MM.1S (cell line): ENCODE measurements at regions not wholly inside any gene's neighbourhood (a gene's known extent, or its start where the extent isn't known, plus 50 kb on each side); places are given as distances from the start of the nearest gene placed in this dataset.

ENCODE experiments used
- DNase-seq: peaks from one replicate; pipeline ENCODE4 v3.0.0-alpha.2; 2015
- H2AFZ ChIP-seq: fragments of 300-600 bp; sonication (generic); 2 replicates; pipeline ENCODE4 v1.6.0; 2016; ENCODE audit warnings: antibody characterized with exemption, low read length
- H3F3A ChIP-seq: fragments of 300-600 bp; sonication (generic); 2 replicates; pipeline ENCODE4 v1.6.1; 2016; ENCODE audit warnings: mild to moderate bottlenecking, antibody characterized with exemption, low read length, moderate library complexity, mixed read lengths; ENCODE audit not compliant: insufficient read depth
- H3K27ac ChIP-seq: fragments of 300-600 bp; sonication (generic); 2 replicates; pipeline ENCODE4 v1.5.1; 2016; ENCODE audit warnings: mild to moderate bottlenecking, low read length
- H3K27me3 ChIP-seq: fragments of 300-600 bp; sonication (generic); replicated peaks from 2 replicates; pipeline ENCODE4 v1.6.0; 2016; ENCODE audit warnings: low read length; ENCODE audit not compliant: insufficient read depth
- H3K36me3 ChIP-seq: fragments of 300-600 bp; sonication (generic); replicated peaks from 2 replicates; pipeline ENCODE4 v1.6.1; 2016; ENCODE audit warnings: mild to moderate bottlenecking, low read length, mixed read lengths; ENCODE audit not compliant: insufficient read depth
- H3K4me1 ChIP-seq: fragments of 300-600 bp; sonication (generic); 2 replicates; pipeline ENCODE4 v1.6.1; 2016; ENCODE audit warnings: low read length, mixed read lengths
- H3K4me2 ChIP-seq: fragments of 300-600 bp; sonication (generic); 2 replicates; pipeline ENCODE4 v1.6.0; 2016; ENCODE audit warnings: low read depth, low read length
- H3K4me3 ChIP-seq: fragments of 300-600 bp; sonication (generic); 2 replicates; pipeline ENCODE4 v1.5.1; 2016; ENCODE audit warnings: low read length, mixed read lengths
- H3K79me2 ChIP-seq: fragments of 300-600 bp; sonication (generic); 2 replicates; pipeline ENCODE4 v1.6.1; 2016; ENCODE audit warnings: mixed run types, low read length, mixed read lengths
- H3K9ac ChIP-seq: fragments of 300-600 bp; sonication (generic); 2 replicates; pipeline ENCODE4 v1.6.1; 2016; ENCODE audit warnings: low read length, mixed read lengths
- H3K9me2 ChIP-seq: fragments of 300-600 bp; sonication (generic); replicated peaks from 2 replicates; pipeline ENCODE4 v1.6.1; 2016; ENCODE audit warnings: mild to moderate bottlenecking, low read length, mixed read lengths; ENCODE audit not compliant: insufficient read depth
- H3K9me3 ChIP-seq: fragments of 300-600 bp; sonication (generic); replicated peaks from 2 replicates; pipeline ENCODE4 v1.6.1; 2016; ENCODE audit warnings: mild to moderate bottlenecking, low read length, mixed read lengths; ENCODE audit not compliant: insufficient read depth
- H4K20me1 ChIP-seq: fragments of 300-600 bp; sonication (generic); 2 replicates; pipeline ENCODE4 v1.6.1; 2016; ENCODE audit warnings: mild to moderate bottlenecking, low read length, moderate library complexity, mixed read lengths; ENCODE audit not compliant: insufficient read depth
- CTCF ChIP-seq: fragments of 300-600 bp; sonication (generic); IDR thresholded peaks from 2 replicates; pipeline ENCODE4 v1.5.1; 2016; ENCODE audit warnings: antibody characterized with exemption, low read length, mixed read lengths
- EZH2 ChIP-seq: fragments of 300-600 bp; sonication (generic); optimal IDR thresholded peaks from 2 replicates; pipeline ENCODE3; 2017; ENCODE audit warnings: low read depth, mild to moderate bottlenecking, antibody characterized with exemption, low read length, mixed read lengths
- EZH2phosphoT487 ChIP-seq: fragments of 300-600 bp; sonication (generic); IDR thresholded peaks from 2 replicates; pipeline ENCODE4 v1.6.1; 2018; ENCODE audit warnings: antibody characterized with exemption, low read length

DNA sequence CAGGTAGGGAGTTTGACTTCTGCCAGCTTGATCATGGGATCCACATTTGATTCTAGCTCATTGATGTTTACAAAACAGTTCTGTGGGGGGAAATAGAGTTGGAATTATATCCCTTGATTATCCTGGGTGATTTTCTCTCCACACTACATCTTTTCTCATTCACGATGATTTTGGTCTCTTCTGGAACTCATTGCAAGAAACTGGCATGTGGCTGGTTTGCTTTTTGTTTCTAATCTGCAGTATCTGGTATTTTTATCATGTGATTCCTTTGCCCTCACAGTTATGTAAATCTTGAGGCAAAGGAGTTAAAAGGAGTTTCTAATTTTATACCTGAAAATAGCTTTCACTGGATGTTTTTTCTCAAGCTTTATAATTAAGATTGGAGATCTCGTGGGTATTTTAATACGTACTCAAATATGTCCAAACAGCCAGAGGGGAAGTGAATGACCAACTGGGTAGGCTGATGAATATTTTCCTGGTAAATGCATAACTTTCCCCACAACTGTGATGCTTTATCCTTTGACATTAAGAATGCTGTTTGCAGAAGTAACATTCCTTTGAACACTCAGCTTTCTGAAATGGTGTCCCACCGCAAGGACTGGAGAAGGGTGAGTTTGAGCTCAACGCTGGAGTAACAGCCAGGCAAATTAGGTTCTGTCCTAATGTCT, 502.9 kb upstream of the ZEB2 start:
- Histone ChIP-seq H2AFZ (no peak overlapping the region), H3K9ac (no peak overlapping the region), H3K4me3 (no peak overlapping the region), H3K27ac (no peak overlapping the region), H3F3A (no peaks in the 10 kb centered on the region), H3K9me3 (no peaks in the 10 kb centered on the region), H3K27me3 (no peaks in the 10 kb centered on the region), H3K4me2 (no peak overlapping the region), H3K9me2 (no peaks in the 10 kb centered on the region), H3K79me2 (no peaks in the 10 kb centered on the region), H3K36me3 (no peaks in the 10 kb centered on the region), H3K4me1 (peaks cover 5% of the 10 kb centered on the region; the same call in 1 of the 2 replicates), H4K20me1 (no peaks in the 10 kb centered on the region)
- TF ChIP-seq EZH2 (no peak), CTCF (no peak), EZH2phosphoT487 (no peak)
- peak; percentile 21 for DNase-seq

DNA sequence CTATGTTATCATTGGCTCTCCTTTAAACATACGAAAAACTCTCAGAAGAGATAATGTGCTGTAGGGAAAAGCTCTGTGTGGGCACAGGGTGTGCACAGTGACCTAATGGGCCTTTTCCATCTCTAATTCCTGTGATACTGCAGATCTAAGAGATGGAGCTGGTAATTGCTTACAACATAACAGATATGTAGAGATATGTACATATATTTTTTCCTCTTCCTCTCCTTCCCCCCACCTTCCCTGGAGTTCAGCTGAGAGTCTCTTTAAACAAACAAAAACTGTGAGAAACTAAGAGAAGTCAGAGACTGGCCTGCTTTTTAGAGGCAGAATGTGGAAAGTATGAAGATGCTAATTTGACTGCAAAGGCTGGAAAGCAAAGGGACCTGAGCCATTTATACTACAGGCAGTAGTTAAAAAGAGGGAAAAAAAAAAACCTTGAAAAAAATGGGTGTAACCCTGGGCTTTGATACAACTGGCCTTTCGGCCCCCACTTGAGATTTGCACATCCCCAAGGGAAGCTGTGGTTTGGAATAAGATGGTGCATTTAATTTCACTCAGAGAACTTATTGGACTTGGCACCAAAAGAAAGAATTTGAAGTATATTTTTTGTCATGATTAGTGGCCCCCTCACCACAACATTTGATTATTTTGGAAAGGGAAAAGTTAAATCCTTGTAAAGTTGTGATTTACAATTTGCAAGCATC, 502.2 kb upstream of the ZEB2 start:
- H3F3A ChIP-seq, result no peaks in the 10 kb centered on the region
- no peak overlapping the region for H3K27ac ChIP-seq
- H3K36me3 ChIP-seq, result no peaks in the 10 kb centered on the region
- no peak overlapping the region for H3K4me2 ChIP-seq
- H3K4me3 ChIP-seq, result no peak overlapping the region
- H2AFZ ChIP-seq, result no peak overlapping the region
- H3K27me3 ChIP-seq, result no peaks in the 10 kb centered on the region
- no peaks in the 10 kb centered on the region for H3K79me2 ChIP-seq
- no peak for DNase-seq
- H3K9ac ChIP-seq, result no peak overlapping the region
- H3K9me2 ChIP-seq, result no peaks in the 10 kb centered on the region
- peaks cover 5% of the 10 kb centered on the region; the same call in 1 of the 2 replicates for H3K4me1 ChIP-seq
- TF ChIP-seq EZH2, result no peak
- TF ChIP-seq EZH2phosphoT487, result no peak
- no peak for TF ChIP-seq CTCF
- no peaks in the 10 kb centered on the region for H3K9me3 ChIP-seq
- no peaks in the 10 kb centered on the region for H4K20me1 ChIP-seq

- no peaks in the 10 kb centered on the region for H3K27me3 ChIP-seq
- H3K36me3 ChIP-seq, result no peaks in the 10 kb centered on the region
- peaks cover 5% of the 10 kb centered on the region; the same call in 1 of the 2 replicates for H3K4me1 ChIP-seq
- no peaks in the 10 kb centered on the region for H4K20me1 ChIP-seq
- H3K9me3 ChIP-seq, result no peaks in the 10 kb centered on the region
- no peak overlapping the region for H3K4me2 ChIP-seq
- no peak overlapping the region for H3K4me3 ChIP-seq
- no peak for DNase-seq
- H2AFZ ChIP-seq, result no peak overlapping the region
- no peaks in the 10 kb centered on the region for H3F3A ChIP-seq
- no peak overlapping the region for H3K9ac ChIP-seq
- no peaks in the 10 kb centered on the region for H3K9me2 ChIP-seq
- H3K79me2 ChIP-seq, result no peaks in the 10 kb centered on the region
- H3K27ac ChIP-seq, result no peak overlapping the region
- TF ChIP-seq CTCF, result no peak
- TF ChIP-seq EZH2phosphoT487, result no peak
- no peak for TF ChIP-seq EZH2
These were observed 500.8 kb upstream of the ZEB2 start for GRCh38 chr2:145020694-145021093.
